Astrocyte of the cerebellum (primary cell): ENCODE measurements at regions not wholly inside any gene's neighbourhood (a gene's known extent, or its start where the extent isn't known, plus 50 kb on each side); places are given as distances from the start of the nearest gene placed in this dataset.

ENCODE experiments used
- DNase-seq: peaks from one replicate; pipeline ENCODE4 v3.0.0-alpha.2; 2011; ENCODE audit warnings: low read depth
- H3K4me3 ChIP-seq: 2 replicates; pipeline ENCODE4 v1.5.1; 2011; ENCODE audit warnings: mild to moderate bottlenecking, low read depth, low read length, moderate library complexity
- in situ Hi-C: cut with HindIII; loops from 2 replicates; pipeline ENCODE4 v1.10.0; 2017; ENCODE audit warnings: low sequenced_read_pairs
- TF ChIP-seq, protein P1 (sequence below): IDR thresholded peaks from 2 replicates; pipeline ENCODE4 v1.5.1; 2012; ENCODE audit warnings: low read length, low read depth, moderate library complexity, mild to moderate bottlenecking; ENCODE audit errors: missing control alignments

DNA sequence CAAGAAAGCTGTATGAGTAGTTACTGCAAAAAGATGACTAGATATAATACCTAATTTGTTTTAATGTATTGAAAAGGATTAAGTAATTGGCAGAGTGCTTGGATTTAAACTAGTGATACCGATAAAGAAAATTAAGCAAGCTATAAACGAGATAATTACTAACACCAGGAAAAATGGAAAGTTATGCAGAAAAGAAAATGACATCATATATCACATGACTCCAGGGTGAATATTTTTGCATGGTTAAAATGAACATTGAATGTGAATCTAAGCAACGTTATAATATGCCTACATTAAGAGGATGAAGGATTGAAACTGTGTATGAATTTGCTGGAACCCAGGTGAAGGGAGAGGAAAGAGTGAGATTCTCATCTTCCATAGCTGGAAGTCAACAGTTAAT, 644.4 kb downstream of the ADGRL2 start:
- TF ChIP-seq, protein P1, sequence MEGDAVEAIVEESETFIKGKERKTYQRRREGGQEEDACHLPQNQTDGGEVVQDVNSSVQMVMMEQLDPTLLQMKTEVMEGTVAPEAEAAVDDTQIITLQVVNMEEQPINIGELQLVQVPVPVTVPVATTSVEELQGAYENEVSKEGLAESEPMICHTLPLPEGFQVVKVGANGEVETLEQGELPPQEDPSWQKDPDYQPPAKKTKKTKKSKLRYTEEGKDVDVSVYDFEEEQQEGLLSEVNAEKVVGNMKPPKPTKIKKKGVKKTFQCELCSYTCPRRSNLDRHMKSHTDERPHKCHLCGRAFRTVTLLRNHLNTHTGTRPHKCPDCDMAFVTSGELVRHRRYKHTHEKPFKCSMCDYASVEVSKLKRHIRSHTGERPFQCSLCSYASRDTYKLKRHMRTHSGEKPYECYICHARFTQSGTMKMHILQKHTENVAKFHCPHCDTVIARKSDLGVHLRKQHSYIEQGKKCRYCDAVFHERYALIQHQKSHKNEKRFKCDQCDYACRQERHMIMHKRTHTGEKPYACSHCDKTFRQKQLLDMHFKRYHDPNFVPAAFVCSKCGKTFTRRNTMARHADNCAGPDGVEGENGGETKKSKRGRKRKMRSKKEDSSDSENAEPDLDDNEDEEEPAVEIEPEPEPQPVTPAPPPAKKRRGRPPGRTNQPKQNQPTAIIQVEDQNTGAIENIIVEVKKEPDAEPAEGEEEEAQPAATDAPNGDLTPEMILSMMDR: no peak
- H3K4me3 ChIP-seq: no peak overlapping the region
- in situ Hi-C loops: no loop called here

DNA sequence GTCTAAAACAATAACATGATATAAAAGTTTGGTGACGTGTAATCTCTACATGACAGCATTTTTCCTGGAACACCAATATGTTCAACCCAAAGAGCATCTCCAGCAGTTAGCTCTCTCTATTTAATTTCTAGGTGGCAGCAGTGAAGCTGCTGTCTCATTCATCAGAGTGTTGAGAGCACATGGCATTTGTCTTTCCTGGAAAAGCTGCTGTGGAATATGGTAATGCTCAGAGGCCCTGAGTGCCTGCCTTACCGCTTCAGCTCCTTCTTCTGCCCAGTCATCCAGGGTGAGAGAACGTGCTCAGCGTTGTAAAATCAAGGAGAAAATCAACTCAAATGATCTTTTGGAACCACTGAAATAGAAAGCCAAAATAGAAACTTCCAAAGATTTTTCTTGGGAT, 640.7 kb downstream of the ADGRL2 start:
- in situ Hi-C loops: no loop called here
- no peak for DNase-seq
- no peak overlapping the region for H3K4me3 ChIP-seq
- TF ChIP-seq, protein P1: no peak

More for the DNA sequence above, 644.4 kb downstream of the ADGRL2 start:
- no peak for DNase-seq

DNA sequence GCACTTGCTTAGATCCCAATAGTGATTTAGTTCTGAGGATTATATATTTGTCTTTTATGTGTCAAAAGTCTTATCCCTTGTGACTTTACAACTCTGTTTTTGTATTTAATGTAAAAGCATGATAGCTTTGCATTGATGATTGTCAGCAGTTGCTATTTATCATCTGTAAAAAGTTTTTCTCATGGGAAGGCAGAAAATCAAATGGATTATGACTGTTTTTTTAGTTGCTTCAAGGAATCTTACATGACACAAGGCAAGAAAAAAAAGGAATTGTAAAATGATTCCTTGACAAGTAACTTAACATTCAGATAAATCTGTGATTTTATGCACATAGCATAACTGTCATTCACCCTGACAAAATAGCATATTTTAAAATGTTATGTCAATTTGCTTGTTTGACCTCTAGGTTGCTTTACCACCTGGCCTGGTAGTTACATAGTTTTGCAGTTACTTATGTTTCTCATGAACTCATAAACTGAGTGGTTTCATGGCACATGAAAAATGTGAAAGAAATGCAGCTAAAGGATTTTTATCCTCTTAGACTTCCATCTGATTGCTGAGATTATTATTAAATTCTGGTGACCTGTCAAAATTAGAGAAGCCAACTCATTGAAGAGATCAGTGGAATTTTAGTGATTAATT, 622.6 kb downstream of the ADGRL2 start:
- in situ Hi-C loops: no loop called here
- no peak overlapping the region for H3K4me3 ChIP-seq
- TF ChIP-seq, protein P1: no peak
- no peak for DNase-seq

DNA sequence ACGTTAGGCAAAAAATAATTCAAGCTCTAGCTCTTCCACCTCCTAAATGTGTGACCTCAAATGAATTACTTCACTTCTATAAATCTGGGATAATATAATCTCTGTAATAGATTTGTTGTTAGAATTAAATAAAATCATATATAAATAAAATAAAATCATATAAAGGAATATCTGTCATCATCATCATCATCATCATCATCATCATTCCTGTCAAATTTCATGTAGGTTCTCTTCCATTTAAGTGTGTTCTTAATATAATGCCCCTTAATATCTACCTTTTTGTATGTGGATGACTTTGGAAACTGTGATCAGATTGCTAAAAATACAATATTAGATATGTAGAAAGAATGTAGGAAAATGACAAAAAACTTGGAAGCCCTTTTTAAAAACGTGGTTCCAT, 621.0 kb downstream of the ADGRL2 start:
- TF ChIP-seq, protein P1: no peak
- in situ Hi-C loops: no loop called here
- DNase-seq: no peak
- no peak overlapping the region for H3K4me3 ChIP-seq

DNA sequence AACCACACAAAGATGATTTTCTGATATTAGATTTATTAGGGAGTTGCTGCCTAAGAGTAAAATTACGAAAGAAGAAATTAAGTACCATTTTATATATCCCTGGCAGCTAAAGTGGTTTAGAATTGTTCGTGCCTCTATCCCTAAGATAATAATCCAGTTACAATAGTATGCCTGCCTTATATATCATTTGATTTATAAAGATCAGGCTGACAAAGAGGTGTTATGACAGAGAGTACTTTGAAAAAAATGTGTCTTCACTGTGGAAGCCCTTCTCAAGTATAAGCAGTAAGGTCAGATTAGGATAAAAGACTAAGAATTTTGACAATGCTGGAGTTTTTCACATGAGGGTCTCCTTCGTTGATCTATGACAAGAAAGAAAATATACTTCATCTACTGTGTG, 619.9 kb downstream of the ADGRL2 start:
- no peak for DNase-seq
- in situ Hi-C loops: no loop called here
- H3K4me3 ChIP-seq: no peak overlapping the region
- TF ChIP-seq, protein P1: no peak

DNA sequence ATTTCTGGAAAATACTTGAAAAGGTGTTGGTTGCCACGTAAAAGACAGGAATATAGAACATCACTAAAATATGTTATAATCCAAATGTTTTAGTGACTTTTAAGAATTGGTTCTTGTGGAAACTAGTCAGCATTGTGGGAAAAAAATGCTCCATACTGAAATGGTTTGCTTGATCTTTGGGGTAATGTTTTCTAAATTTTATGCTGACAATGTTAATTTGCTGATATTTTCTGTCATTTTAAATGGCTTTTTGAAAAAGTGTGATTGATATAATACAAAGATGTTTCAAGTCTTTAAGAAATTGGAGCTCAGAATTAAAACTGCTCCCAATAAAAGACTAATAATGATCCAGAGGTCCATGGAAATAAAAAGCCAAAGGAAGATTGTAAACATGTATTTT, 610.9 kb downstream of the ADGRL2 start:
- in situ Hi-C loops: no loop called here
- no peak for DNase-seq
- TF ChIP-seq, protein P1: no peak

More for the DNA sequence above, 610.9 kb downstream of the ADGRL2 start:
- H3K4me3 ChIP-seq: no peak overlapping the region
